ENCODE measurements at regions not wholly inside any gene's neighbourhood (a gene's known extent, or its start where the extent isn't known, plus 50 kb on each side); places are given as distances from the start of the nearest gene placed in this dataset.
"Not testable (repeated sequence)": the region's sequence is repeated elsewhere in the genome, so short reads cannot be mapped to it uniquely, and the experiment has no call there.

GRCh38 chrX:63179852-63180251, 171.3 kb downstream of the SPIN4 start:
- not testable (repeated sequence) for DNase-seq (ENCODE audit: low read depth)

- not testable (repeated sequence) for DNase-seq (ENCODE audit: low read depth)
Measured at GRCh38 chrX:63176578-63176977, 174.6 kb downstream of the SPIN4 start.

GRCh38 chrX:63173841-63174718, 177.1 kb downstream of the SPIN4 start:
- DNase-seq (ENCODE audit: low read depth) = not testable (repeated sequence)

- DNase-seq (ENCODE audit: low read depth) = not testable (repeated sequence)
Measured at GRCh38 chrX:63169416-63169815, 181.7 kb downstream of the SPIN4 start.

- DNase-seq (ENCODE audit: low read depth) = not testable (repeated sequence)
Measured at GRCh38 chrX:63168949-63169348, 182.2 kb downstream of the SPIN4 start.

GRCh38 chrX:63167002-63167401, 184.1 kb downstream of the SPIN4 start:
- DNase-seq (ENCODE audit: low read depth) = not testable (repeated sequence)

GRCh38 chrX:63160994-63161393, 190.1 kb downstream of the SPIN4 start:
- not testable (repeated sequence) for DNase-seq (ENCODE audit: low read depth)

- DNase-seq (ENCODE audit: low read depth) = not testable (repeated sequence)
Measured at GRCh38 chrX:63160340-63160739, 190.8 kb downstream of the SPIN4 start.

GRCh38 chrX:63145526-63145925, 205.6 kb downstream of the SPIN4 start:
- DNase-seq (ENCODE audit: low read depth) = not testable (repeated sequence)

GRCh38 chrX:63142588-63142987, 208.5 kb downstream of the SPIN4 start:
- not testable (repeated sequence) for DNase-seq (ENCODE audit: low read depth)

GRCh38 chrX:63135859-63136258, 215.3 kb downstream of the SPIN4 start:
- not testable (repeated sequence) for DNase-seq (ENCODE audit: low read depth)

GRCh38 chrX:63128509-63128908, 222.6 kb downstream of the SPIN4 start:
- DNase-seq (ENCODE audit: low read depth) = peak; percentile 24

- DNase-seq (ENCODE audit: low read depth) = no peak
Measured at GRCh38 chrX:63115196-63115595, 235.9 kb downstream of the SPIN4 start.

GRCh38 chrX:63101879-63102620, 249.1 kb downstream of the SPIN4 start:
- no peak for DNase-seq (ENCODE audit: low read depth)

- DNase-seq (ENCODE audit: low read depth) = no peak
Measured at GRCh38 chrX:63058204-63058603, 292.9 kb downstream of the SPIN4 start.

- no peak for DNase-seq (ENCODE audit: low read depth)
Measured at GRCh38 chrX:63050225-63050624, 300.9 kb downstream of the SPIN4 start.

GRCh38 chrX:63032811-63033210, 318.3 kb downstream of the SPIN4 start:
- no peak for DNase-seq (ENCODE audit: low read depth)

GRCh38 chrX:63013549-63013948, 337.6 kb downstream of the SPIN4 start:
- DNase-seq (ENCODE audit: low read depth) = no peak

GRCh38 chrX:63012574-63012973, 338.6 kb downstream of the SPIN4 start:
- DNase-seq (ENCODE audit: low read depth) = no peak

GRCh38 chrX:63000196-63000595, 350.9 kb downstream of the SPIN4 start:
- DNase-seq (ENCODE audit: low read depth) = not testable (repeated sequence)

All from CMK (cell line).